ENCODE measurements at regions not wholly inside any gene's neighbourhood (a gene's known extent, or its start where the extent isn't known, plus 50 kb on each side); places are given as distances from the start of the nearest gene placed in this dataset.

Small RNA genes in the stretch of these regions (small RNA-seq; reads per million reads assigned to genes)
- gene MIR1202 (0 reads per million in 3 donors), gene RNU7-152P (0 reads per million in 3 donors), gene SNORD28B (0 reads per million in 3 donors)

All from sigmoid colon (tissue), 3 donors.